Caco-2 (cell line): ENCODE measurements at regions not wholly inside any gene's neighbourhood (a gene's known extent, or its start where the extent isn't known, plus 50 kb on each side); places are given as distances from the start of the nearest gene placed in this dataset.

Experiments used
- BruUV-seq: library from RNA; stranded (reverse); fragments of 400-500 nt; replicated peaks from 2 replicates; lab custom pipeline; 2021; lab: Mats Ljungman, UMichigan
- CTCF ChIA-PET: fragments of 300-600 bp; sonication (Branson Sonifier 250); formaldehyde crosslinking; loops from one replicate; lab custom pipeline; 2022; ENCODE audit warnings: antibody characterized with exemption; lab: Charles Lee
- POLR2A ChIA-PET: fragments of 300-600 bp; sonication (Branson Sonifier 250); formaldehyde crosslinking; loops from one replicate; lab custom pipeline; 2022; ENCODE audit warnings: antibody characterized with exemption; lab: Charles Lee
- DNase-seq, 2 experiments: peaks; one replicate each; pipeline versions ENCODE4 v3.0.0 to v3.0.0-alpha.2; 2020 to 2022
- H3K27me3 ChIP-seq: replicated peaks from 2 replicates; pipeline ENCODE4 v1.6.0; 2011; ENCODE audit warnings: low read length; ENCODE audit not compliant: control insufficient read depth, insufficient read depth
- H3K36me3 ChIP-seq: 2 replicates; pipeline ENCODE4 v1.5.1; 2011; ENCODE audit warnings: low read length; ENCODE audit not compliant: control insufficient read depth, insufficient read depth
- H3K4me1 ChIP-seq: fragments of 250-450 bp; sonication (Bioruptor Pico); 2 replicates; pipeline ENCODE4 v1.5.1; 2020; ENCODE audit warnings: mild to moderate bottlenecking
- H3K4me3 ChIP-seq: 2 replicates; pipeline ENCODE4 v1.5.1; 2011; ENCODE audit warnings: low read depth, mild to moderate bottlenecking, control low read depth, low read length
- H3K9me3 ChIP-seq: fragments of 250-450 bp; sonication (Bioruptor Pico); 2 replicates; pipeline ENCODE4 v1.5.1; 2020; ENCODE audit warnings: mild to moderate bottlenecking, moderate library complexity
- H3K27ac Mint-ChIP-seq: one replicate; pipeline ENCODE4 v1.8.0; 2022; ENCODE audit warnings: mixed read lengths; ENCODE audit not compliant: unreplicated experiment
- H3K27me3 Mint-ChIP-seq: one replicate; pipeline ENCODE4 v1.8.0; 2022; ENCODE audit warnings: mixed read lengths; ENCODE audit not compliant: insufficient read depth, unreplicated experiment
- H3K36me3 Mint-ChIP-seq: one replicate; pipeline ENCODE4 v1.8.0; 2022; ENCODE audit warnings: mild to moderate bottlenecking, mixed read lengths; ENCODE audit not compliant: insufficient read depth, unreplicated experiment
- H3K4me1 Mint-ChIP-seq: one replicate; pipeline ENCODE4 v1.8.0; 2022; ENCODE audit warnings: low read depth, mixed read lengths; ENCODE audit not compliant: unreplicated experiment
- H3K4me3 Mint-ChIP-seq: one replicate; pipeline ENCODE4 v1.8.0; 2022; ENCODE audit warnings: mild to moderate bottlenecking, moderate library complexity, mixed read lengths; ENCODE audit not compliant: unreplicated experiment
- H3K9me3 Mint-ChIP-seq: one replicate; pipeline ENCODE4 v1.8.0; 2022; ENCODE audit warnings: mixed read lengths; ENCODE audit not compliant: unreplicated experiment
- CTCF ChIP-seq, 2 experiments: fragments of 200-600 bp in 1 of 2; IDR thresholded peaks; 1 replicate in 1 of 2; 2 replicates in 1 of 2; pipeline versions ENCODE4 v1.5.1 to v1.8.0; 2011 to 2022; ENCODE audit warnings: antibody characterized with exemption in 1 of 2, control low read depth in 1 of 2, inconsistent platforms in 1 of 2, low read depth in 1 of 2, low read length in 1 of 2, mild to moderate bottlenecking in 1 of 2, moderate library complexity in 1 of 2; ENCODE audit not compliant: insufficient read depth in 1 of 2, severe bottlenecking in 1 of 2, unreplicated experiment in 1 of 2
- intact Hi-C: fragments of 100-400 bp; cut with micrococcal nuclease; formaldehyde crosslinking; loops from one replicate; pipeline ENCODE4 v1.10.0; 2022; ENCODE audit not compliant: unreplicated experiment

- Mint-ChIP-seq H3K9me3 (no peaks in the 10 kb centered on the region), H3K4me1 (no peaks in the 10 kb centered on the region), H3K36me3 (no peaks in the 10 kb centered on the region), H3K27me3 (peaks cover 15% of the 10 kb centered on the region), H3K27ac (no peak overlapping the region), H3K4me3 (no peak overlapping the region)
- no peaks in the 10 kb centered on the region for H3K4me1 ChIP-seq
- no peak for TF ChIP-seq CTCF (IDR thresholded peaks at IDR 0.05; ENCODE audit: insufficient read depth in 1 of 2, low read depth in 1 of 2, low read length in 1 of 2, severe bottlenecking in 1 of 2, unreplicated experiment in 1 of 2)
- no peaks in the 10 kb centered on the region for H3K27me3 ChIP-seq
- DNase-seq, result no peak
- intact Hi-C loops, result no loop called here
- ChIA-PET CTCF (no interaction called here), POLR2A (no interaction called here)
- no peak overlapping the region for H3K4me3 ChIP-seq
- H3K9me3 ChIP-seq, result no peaks in the 10 kb centered on the region
- BruUV-seq, result no TSS peak
- H3K36me3 ChIP-seq, result no peaks in the 10 kb centered on the region
These were observed 167.4 kb upstream of the OBI1 start for GRCh38 chr13:78826312-78826711.

GRCh38 chr13:78820541-78820940, 161.6 kb upstream of the OBI1 start:
- H3K27me3 Mint-ChIP-seq, result peaks cover 10% of the 10 kb centered on the region

GRCh38 chr13:78816592-78816991, 157.6 kb upstream of the OBI1 start:
- Histone ChIP-seq H3K4me3 (no peak overlapping the region), H3K36me3 (no peaks in the 10 kb centered on the region), H3K4me1 (no peaks in the 10 kb centered on the region), H3K27me3 (no peaks in the 10 kb centered on the region; the same call in 1 of the 2 replicates), H3K9me3 (no peaks in the 10 kb centered on the region)
- no peaks in the 10 kb centered on the region for H3K9me3 Mint-ChIP-seq
- H3K36me3 Mint-ChIP-seq, result no peaks in the 10 kb centered on the region
- H3K27me3 Mint-ChIP-seq, result peaks cover 4% of the 10 kb centered on the region
- no TSS peak for BruUV-seq
- POLR2A ChIA-PET, result no interaction called here
- DNase-seq, result no peak
- H3K4me3 Mint-ChIP-seq, result no peak overlapping the region
- no peak for TF ChIP-seq CTCF (IDR thresholded peaks at IDR 0.05; ENCODE audit: insufficient read depth in 1 of 2, low read depth in 1 of 2, low read length in 1 of 2, severe bottlenecking in 1 of 2, unreplicated experiment in 1 of 2)
- CTCF ChIA-PET, result no interaction called here
- intact Hi-C loops, result no loop called here
- H3K27ac Mint-ChIP-seq, result no peak overlapping the region
- no peaks in the 10 kb centered on the region for H3K4me1 Mint-ChIP-seq

More at GRCh38 chr13:78820541-78820940, 161.6 kb upstream of the OBI1 start:
- intact Hi-C loops, result no loop called here
- Mint-ChIP-seq H3K27ac (no peak overlapping the region), H3K4me3 (no peak overlapping the region), H3K9me3 (no peaks in the 10 kb centered on the region), H3K36me3 (no peaks in the 10 kb centered on the region), H3K4me1 (no peaks in the 10 kb centered on the region)
- no peak for DNase-seq
- no peaks in the 10 kb centered on the region; the same call in 1 of the 2 replicates for H3K27me3 ChIP-seq
- H3K9me3 ChIP-seq, result no peaks in the 10 kb centered on the region
- H3K4me1 ChIP-seq, result no peaks in the 10 kb centered on the region
- CTCF ChIA-PET, result no interaction called here
- POLR2A ChIA-PET, result no interaction called here
- BruUV-seq, result no TSS peak
- no peak for TF ChIP-seq CTCF (IDR thresholded peaks at IDR 0.05; ENCODE audit: insufficient read depth in 1 of 2, low read depth in 1 of 2, low read length in 1 of 2, severe bottlenecking in 1 of 2, unreplicated experiment in 1 of 2)
- H3K36me3 ChIP-seq, result no peaks in the 10 kb centered on the region
- H3K4me3 ChIP-seq, result no peak overlapping the region
